ENCODE measurements at regions not wholly inside any gene's neighbourhood (a gene's known extent, or its start where the extent isn't known, plus 50 kb on each side); places are given as distances from the start of the nearest gene placed in this dataset.

DNA sequence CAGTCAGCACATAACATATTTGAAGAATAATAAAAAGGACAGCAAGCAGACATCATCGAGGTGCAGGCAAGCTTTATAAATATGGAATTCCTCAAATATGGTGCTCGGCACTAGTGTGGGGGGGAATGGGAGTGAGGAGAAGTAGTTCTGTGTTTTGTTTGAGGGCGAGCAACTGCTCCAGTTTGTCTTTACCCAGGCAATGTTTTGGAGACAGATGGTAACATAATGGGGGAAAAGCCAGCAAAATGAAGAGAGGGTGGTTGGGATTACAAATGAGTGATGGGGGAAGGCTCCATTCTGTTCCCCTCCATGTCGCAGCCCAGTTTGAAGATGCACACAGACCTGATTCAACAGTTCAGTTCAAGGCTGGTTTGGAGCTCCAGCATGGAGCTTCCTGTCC lies 572.9 kb upstream of the DIPK2B start:
- intact Hi-C loops (cut with DNase I), result no loop called here

DNA sequence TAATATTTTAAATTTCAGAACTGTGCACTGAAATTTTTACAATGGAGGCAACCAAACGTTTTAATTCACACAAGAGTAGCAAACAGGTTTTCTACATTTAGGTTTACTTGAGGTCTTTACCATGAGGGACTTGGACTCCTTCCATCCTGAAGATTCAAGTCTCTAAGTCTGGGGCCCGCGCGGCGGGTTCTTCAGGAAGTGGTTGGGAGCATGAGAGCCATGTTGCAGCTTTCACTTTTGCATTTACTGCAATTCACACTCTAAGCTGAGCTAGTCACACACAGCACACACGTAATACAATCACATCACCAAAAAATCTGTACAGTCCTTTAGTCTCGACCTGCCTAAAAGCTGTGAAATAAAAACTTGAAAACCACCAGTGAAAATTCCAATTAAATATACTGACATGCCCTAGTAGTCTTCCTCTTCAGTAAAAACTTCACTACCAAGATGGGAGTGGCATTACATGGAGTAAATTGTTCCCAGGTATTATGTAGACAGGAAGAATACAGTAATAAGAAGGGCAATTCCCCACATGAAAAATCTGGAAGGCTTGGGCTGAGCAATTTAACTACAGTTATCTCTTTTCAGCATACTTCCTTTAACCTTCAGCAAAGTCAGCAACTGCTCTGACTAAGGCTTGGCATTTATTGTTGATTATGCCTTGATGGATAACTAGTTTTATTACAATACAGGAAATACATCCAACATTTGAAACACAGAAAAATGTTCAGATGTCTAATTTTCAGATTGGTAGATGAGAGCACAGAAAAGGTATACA lies 571.1 kb upstream of the DIPK2B start:
- intact Hi-C loops (cut with DNase I), result no loop called here

More for the DNA sequence above, 572.9 kb upstream of the DIPK2B start:
- DNase-seq, result no peak

DNA sequence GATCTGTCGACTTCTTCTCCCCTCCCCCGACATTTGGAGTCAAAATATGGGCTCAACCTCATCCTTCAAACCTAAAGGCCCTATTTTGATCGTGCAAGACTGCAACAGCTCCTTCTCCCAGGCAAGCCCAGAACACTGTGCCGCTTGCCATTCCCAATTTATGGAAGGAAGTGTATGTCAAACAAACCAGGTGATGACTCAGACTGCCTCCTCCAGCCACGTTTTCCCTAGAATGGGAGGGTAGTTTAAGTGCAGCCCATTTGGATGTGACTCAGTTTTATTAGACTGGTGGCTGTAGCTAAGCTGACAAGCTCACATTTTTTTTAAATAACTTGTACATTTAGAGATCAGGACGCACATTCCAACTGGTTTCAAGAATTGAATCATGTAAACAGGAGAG lies 570.4 kb upstream of the DIPK2B start:
- DNase-seq, result peak in 39 of 42 donors; percentile 10 to 76 (median 37)
- intact Hi-C loops (cut with DNase I), result no loop called here

More for the DNA sequence above, 571.1 kb upstream of the DIPK2B start:
- DNase-seq, result peak in 4 of 42 donors; percentile 15 to 38 (median 30)

DNA sequence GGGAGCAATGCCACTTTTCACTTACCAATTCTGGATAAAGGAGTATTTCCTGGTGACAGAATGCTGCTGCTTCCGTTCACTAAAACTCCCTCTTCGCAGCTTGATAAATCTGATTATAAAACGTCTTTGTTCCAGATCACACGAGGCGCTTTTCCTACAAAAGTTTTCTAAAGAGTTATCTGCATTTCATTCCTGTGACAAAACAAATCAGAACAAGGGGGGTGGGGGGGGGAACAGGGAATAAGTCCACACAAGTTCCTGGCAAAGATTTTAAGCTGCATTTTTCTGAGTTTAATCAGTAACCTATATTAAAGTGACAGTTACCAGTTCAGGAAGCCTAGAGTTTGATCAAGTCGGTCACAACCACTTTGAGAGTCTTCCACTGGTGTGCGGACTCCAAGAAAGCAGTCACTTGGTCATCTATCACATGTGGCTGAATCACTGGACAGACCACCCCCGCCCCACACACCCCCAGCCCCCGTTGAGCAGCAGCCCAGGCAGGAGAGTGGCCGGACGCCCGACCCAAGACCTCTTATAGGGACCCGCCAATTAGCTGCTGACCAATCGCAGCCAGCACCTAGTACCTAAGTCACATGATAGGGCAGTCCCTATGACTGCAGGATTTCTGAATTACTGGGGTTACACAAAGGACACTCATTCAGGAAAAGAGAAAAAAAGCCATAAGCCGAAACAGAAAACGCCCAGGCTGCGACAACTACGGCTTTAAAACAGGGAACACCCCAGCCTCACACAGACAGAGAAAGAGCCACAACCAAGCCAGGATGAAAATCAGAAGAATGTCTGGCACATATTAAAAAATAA lies 569.3 kb upstream of the DIPK2B start:
- intact Hi-C loops (cut with DNase I), result no loop called here
- peak in 25 of 42 donors; percentile 10 to 54 (median 31) for DNase-seq

DNA sequence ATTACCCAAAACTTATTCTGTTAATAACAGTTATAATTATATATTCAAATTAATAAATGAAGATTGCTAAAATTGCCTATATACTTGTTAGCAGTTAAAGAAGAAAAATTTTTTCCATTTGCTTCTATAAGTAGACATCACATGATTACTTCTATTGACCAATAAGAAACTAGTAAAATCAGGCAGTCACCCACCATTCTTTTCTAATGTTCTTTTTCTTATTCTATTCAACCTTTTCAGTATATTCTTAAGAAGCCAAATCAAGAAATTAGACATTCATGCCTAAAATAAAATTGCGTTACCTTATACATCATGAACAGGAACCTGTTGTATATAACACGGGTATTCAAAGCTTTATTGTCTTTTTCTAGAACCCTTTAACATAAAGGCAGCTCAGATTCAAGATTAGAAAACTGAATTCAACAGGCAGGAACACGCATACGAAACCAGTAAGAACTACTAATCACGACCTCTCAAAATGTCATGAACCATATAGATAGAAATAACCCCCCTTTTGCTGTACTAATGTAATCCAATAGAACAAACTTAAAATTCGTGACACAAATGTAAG lies 568.1 kb upstream of the DIPK2B start:
- intact Hi-C loops (cut with DNase I), result no loop called here
- no peak for DNase-seq

DNA sequence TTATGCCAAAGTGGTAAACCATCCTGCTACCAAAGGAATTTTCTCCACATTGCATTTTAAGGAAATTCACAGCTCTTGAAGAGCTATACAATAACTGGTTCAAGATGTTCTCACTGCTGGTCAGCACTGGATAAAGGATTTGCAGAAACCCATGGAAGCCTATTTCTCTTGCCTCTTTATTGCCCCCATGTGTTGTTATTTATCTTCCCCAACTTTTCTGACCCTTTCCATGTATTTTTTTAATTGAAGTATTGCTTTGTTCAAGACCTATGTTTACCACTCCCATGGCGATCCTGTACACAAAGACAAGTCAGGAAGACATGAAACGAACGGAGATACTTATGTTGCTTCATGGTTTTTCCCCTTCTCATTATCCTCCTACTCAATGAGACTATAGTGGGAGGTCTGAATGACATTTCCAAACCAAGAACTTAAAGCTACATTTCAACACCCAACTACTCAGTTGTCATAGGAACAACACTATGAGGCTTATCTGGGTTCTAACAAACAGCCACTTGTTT lies 566.4 kb upstream of the DIPK2B start:
- DNase-seq, result no peak
- intact Hi-C loops (cut with DNase I), result no loop called here

DNA sequence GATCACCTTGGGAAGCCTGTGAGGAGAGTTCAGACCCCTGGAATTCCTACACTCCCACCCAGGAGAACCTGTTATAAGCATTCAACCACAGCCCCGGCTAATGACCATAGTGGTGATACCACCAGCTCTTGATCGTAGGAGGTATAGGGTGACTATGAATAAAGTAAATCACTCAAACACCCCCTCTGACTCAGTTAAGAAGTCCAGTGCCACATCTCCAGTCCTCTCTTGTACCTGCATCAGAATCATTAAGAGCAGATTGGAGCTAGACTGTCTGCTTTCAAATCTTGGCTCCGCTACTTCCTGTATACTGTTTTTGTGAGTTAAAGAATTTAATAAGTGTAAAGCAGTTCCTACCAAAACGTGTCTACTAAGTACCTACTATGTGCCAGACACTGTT lies 565.1 kb upstream of the DIPK2B start:
- DNase-seq, result no peak
- intact Hi-C loops (cut with DNase I), result no loop called here

DNA sequence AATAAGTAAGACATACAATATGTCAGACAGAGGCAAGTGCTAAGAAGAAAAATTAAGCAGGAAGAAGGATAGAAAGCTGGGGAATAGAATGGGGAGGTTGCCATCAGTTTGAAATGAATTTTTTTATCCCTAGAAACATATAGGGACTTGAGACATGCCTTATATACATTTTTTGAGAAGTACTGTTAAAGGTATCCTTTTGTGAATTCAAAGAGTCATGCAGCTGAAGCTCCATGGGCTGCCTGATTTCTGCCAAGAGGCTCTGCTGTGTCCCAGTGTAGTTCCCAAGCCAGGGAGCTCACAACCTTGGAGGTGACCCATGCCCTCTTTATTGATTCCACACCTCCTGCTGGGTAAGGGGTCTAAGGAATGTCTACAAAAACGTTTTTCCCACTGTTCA lies 564.6 kb upstream of the DIPK2B start:
- intact Hi-C loops (cut with DNase I), result no loop called here
- DNase-seq, result no peak

DNA sequence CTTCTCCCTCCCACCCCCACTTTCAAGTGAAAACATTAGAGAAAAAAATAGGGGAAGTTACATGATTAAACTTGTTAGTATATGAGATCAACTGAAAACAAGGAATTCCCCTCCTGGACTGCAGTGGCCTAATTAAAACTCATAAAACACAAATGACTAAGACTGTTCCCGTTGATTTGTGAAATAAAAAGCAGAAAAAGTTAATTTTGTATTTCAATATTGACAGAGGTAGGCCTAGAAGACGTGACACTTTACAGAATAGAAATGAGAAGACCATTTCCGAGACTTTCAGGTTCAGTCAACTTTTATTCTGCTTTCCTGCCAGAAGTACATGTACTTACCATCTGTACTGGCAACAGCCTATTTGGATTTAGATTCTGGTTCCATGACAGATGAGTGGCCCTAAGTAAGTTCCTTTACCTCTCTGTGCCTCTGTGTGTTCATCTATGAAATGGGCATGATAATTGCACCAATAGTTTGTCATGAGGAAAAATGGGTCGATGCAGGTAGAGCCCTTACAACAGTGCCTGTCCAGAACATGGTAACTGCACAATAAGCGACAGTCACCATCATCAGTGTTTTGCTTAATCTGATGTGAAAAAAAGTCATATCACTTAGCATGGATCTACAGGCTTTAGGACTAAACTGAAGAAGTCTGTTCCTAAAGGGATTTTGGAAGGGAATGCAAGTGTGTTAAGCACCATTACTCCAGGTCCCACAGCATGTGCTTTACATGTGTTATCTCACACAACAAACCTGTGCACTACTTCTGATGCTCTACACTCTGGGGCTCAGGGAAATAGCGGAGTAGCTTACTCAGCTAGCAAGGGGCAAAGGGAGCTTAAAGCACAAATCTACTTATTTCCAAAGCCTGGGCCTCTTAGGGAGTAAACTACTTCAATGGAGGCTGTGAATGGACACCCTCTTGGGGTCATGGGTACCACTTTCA lies 562.3 kb upstream of the DIPK2B start:
- DNase-seq, result no peak
- intact Hi-C loops (cut with DNase I), result no loop called here

DNA sequence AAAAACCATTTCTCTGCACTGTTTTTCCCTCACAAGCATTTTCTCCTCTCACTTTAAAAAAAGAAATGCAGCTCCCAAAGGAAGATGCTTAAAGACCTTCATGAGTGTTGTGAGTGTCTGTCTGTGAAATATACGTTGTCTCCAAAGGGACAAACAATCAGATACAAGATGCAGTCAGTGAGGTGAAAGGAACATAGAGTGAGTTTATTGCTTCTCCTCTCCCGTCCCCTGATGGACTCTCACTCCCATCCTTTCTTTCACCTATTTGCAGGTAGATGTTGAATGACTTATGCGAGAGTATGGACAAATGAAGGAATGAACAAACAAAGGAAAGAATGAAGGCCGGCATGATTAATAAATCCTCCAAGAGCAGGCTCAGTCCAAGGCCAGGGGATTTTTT lies 561.2 kb upstream of the DIPK2B start:
- DNase-seq, result no peak
- intact Hi-C loops (cut with DNase I), result no loop called here

DNA sequence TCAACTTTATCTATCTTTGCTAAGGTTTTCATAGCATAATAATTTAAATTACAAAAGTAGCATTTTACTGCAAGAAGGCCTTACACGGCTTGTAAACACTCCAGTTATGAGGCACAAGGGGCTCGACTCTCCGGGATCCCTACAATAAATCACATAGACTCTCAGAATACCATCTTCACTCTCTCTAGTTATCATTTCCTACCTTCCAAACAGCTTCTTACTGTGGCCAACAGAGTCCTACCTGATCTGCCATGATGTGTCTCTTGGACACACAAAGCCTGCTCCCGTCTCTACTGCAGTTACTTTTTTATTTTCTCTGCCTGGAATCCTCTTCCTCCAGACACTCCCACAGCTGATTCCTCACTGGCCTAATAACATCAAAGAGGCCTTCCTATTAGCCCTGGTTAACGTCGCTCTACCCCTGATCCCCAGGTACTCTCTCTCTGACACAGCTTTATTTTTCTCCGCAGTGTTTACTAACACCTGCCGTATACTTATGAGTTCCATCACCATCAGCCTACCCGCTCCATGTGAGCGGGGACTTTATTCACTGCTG lies 559.6 kb upstream of the DIPK2B start:
- DNase-seq, result no peak
- intact Hi-C loops (cut with DNase I), result no loop called here

DNA sequence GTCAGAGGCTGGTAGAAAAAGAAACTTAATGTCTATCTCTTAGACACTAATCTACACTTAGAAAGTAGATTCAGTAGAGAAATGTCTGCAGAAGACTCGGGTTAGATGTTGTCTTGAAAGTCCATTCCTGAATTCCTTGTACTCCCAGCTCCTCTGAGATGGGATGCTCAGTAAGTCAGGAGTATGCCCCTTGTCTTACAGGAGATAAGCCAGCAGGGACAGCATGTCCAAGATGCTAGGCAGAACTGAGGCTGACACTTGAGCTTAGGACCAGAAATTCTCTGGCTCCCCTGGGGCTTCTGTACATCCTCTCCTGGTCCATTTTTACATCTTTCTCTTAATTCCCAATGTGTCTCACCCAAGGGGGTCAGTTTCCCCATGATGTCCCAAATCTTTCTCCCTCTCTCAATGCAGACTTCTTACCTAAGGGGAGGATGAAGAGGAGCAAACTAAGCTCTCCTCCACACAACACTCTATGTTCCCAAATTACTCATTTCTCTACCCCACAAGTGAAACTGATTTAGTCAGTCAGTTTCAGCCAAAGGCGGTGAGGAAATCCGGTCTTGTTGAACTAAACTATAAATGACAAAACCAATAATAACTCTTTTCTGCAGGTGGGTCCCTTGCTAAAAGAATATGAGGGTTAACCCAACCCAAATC lies 558.2 kb upstream of the DIPK2B start:
- no peak for DNase-seq
- intact Hi-C loops (cut with DNase I), result no loop called here

DNA sequence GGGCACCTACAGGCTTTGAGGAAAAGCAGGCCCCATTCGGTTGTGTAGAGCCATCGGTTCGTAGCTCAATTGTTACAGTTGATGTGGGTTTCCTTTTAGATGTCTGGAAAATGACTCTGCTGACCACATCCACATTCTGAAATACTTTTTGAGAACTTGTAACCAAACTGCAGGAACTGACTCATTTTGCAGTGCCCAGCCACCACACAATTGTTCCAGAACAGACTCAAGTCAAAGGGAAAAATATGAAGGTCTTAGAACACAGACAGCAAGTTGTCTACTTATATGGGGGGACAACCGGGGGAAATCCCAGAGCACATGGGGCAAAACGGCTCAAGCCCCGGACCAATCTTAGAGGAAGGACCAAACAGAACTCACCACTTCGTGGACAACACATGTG lies 557.6 kb upstream of the DIPK2B start:
- peak in 2 of 42 donors; percentile 8 to 25 for DNase-seq
- intact Hi-C loops (cut with DNase I), result no loop called here

DNA sequence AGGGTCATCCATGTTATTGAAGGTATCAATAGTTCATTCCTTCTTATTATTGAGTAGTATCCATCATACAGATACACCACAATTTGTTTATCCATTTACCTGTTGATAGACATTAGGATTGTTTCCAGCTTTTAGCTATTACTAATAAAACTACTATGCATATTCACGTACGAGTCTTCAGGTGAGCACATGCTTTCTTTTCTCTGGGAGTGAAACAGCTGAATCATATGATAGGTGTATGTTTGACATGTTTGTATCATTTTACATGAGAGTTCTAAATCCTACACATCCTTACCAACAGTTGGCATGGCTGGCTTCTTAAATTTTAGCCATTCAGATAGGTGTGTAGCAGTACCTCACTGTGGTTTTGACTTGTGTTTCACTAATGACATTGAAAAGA lies 556.6 kb upstream of the DIPK2B start:
- intact Hi-C loops (cut with DNase I), result no loop called here
- no peak for DNase-seq

DNA sequence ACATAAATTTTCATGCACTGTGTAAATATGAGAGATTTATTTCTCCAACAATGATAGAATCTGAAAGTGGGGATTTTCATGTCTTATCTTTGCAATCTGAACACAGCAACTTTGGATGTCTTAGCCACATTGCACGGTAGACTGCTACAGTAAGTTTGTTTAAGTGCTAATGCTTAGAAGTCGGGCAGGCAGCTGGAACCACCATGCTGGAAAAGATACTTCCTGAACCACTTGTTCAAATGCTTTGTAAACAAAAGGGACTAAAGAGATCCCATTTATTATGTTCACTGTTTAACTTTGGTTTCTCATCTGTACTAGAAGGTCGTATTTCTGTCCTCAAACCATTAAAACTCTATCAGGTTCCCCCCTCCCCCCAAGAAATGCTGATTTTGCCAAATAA lies 555.9 kb upstream of the DIPK2B start:
- intact Hi-C loops (cut with DNase I), result no loop called here
- no peak for DNase-seq

DNA sequence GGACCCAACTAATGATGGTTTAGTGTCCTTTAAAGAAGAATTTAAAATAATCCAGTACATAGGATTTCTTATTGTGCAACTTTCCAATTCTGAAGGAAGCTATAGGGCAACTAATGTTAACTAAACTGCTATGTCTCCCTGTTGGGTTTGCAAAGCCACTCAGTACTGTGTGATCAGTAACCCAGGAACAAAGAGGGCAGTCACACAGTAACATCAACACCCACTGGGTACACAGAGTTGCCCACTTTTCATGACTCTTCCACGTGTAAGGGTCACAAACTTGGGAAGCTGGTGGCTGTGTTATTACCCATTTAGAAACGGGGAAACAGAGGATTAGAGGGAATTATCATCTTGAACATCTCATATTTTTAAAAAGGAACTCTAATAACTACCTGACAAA lies 555.0 kb upstream of the DIPK2B start:
- intact Hi-C loops (cut with DNase I), result no loop called here
- DNase-seq, result no peak

DNA sequence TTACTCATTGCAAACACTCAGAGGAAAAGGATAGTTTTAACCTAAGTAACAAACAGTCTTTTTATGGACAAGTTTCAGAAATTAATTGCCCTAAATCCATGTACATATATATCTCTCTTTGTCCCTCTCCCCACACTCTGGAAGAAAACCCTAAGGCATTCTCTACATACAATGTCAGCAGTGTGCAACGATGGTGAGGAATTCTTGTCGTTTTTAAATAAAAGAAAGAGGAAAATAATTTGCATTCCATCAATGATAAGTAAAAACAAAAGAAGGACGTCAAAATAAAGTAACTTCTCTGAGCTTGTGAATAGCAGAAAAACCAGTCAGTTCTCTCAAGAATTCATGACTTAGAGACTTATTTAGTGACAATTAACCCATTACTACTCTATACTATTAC lies 550.5 kb upstream of the DIPK2B start:
- intact Hi-C loops (cut with DNase I), result no loop called here
- no peak for DNase-seq

DNA sequence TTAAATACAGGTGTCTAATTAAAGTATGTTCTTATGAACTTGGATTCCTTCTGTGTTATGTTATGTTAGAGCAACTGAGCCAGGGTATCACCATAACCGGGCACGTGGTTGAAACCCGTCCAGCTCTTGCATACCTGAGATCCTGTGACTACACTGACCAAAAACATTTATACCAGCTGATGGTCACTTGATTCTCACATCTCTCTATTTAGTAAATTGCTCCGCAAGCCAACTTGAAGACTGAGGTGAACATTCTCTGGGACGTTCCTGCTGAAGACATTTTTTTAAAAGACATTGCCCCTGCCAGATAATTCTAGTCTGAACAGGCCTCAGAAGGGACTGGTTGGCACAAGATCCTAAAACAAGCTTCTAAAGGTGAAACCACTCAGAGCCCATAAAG lies 550.0 kb upstream of the DIPK2B start:
- no peak for DNase-seq
- intact Hi-C loops (cut with DNase I), result no loop called here

Measured in head of caudate nucleus (tissue), 42 donors.